HG03521 (cell line): ENCODE measurements at regions not wholly inside any gene's neighbourhood (a gene's known extent, or its start where the extent isn't known, plus 50 kb on each side); places are given as distances from the start of the nearest gene placed in this dataset.
"Not testable (repeated sequence)": the region's sequence is repeated elsewhere in the genome, so short reads cannot be mapped to it uniquely, and the experiment has no call there.

ENCODE experiments used
- ATAC-seq: cut with Tn5 transposase; IDR thresholded peaks from one replicate; pipeline ENCODE4 v1.9.1; 2021; ENCODE audit warnings: mild to moderate bottlenecking, moderate library complexity; ENCODE audit not compliant: unreplicated experiment

- ATAC-seq, result no peak
Measured at GRCh38 chr12:90710711-90711110, 244.3 kb downstream of the CCER1 start.

- ATAC-seq, result no peak
Measured at GRCh38 chr12:90706036-90706435, 248.9 kb downstream of the CCER1 start.

- ATAC-seq, result no peak
Measured at GRCh38 chr12:90695415-90695814, 259.6 kb downstream of the CCER1 start.

DNA sequence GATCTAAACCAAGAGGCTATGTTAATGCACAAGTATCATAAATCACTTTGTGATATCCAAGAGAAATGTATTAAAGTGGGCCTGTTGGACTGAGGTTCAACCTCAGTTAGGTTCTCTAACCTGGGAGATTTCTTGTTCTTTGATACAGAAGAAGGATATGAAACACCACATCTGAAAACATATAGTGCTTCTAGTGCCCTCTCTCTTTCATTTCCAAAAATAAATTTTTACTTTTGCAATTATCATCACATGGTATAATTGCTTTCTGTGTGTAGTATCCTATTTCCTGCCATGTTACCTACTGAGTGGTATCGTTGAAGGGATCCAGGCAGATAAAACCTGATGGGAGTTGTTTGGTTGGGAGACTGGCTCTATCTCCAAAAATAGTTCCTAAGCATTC is 264.9 kb downstream of the CCER1 start:
- no peak for ATAC-seq

GRCh38 chr12:90687682-90688081 is 267.3 kb downstream of the CCER1 start:
- ATAC-seq, result not testable (repeated sequence)

GRCh38 chr12:90683871-90684270 is 271.1 kb downstream of the CCER1 start:
- no peak for ATAC-seq

GRCh38 chr12:90682398-90682797 is 272.6 kb downstream of the CCER1 start:
- ATAC-seq, result no peak

GRCh38 chr12:90679674-90680073 is 275.3 kb downstream of the CCER1 start:
- no peak for ATAC-seq

DNA sequence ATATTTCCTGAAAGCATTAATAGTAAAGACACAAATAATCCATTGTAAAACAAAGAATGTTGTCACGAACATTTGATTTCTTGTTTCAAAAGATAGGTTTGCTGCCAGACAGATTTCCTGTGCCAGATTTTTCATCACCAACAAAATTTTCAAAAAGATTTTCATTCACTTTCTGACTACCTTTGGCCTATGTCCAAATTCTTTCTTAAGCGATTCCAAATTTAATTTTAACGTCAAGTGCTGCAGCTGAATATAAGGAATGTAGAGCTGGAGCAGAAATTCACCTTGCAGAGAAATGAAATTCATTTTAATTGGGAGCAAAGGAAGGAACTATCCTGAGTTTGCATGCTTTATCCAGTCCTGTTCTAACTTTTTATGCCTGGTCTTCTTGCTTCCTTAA is 277.4 kb downstream of the CCER1 start:
- ATAC-seq, result no peak

DNA sequence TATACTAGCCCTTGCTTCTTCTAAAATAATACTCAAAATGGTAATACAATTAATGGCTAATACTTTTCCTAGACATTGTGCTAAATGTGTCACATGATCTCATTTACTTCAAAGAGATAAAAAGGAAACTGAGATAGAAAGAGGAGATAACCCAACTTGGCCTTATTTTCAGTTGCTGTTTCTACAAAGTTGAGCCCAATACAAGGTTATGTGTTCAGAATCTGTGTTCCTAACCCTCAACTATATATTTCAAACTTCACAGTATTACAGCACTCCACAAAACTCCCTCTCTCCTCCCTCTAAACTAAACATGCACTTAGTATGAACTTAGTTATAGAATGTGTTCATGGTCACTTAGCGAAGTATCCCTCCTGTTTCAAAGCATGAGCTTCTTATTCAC is 277.9 kb downstream of the CCER1 start:
- ATAC-seq, result no peak

- ATAC-seq, result no peak
Measured at GRCh38 chr12:90675106-90675505, 279.9 kb downstream of the CCER1 start.

DNA sequence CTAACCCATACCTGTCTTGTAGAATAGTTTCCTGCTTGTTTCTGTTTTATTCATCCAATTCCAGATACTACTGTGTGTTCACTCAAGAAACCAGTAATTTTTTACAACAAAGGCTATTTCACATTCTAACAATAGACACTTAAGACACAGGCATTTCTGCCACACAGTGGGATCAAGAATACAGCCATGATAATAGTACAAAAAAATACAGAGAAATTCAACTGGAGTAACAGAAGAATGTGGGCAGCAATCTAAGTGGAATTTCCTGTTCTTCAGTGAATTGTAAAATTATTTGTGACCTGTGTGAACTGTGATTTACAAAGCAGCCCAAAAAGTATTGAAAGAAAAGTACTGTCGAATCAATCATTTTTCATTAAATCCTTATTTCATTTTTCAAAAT is 282.9 kb downstream of the CCER1 start:
- no peak for ATAC-seq

DNA sequence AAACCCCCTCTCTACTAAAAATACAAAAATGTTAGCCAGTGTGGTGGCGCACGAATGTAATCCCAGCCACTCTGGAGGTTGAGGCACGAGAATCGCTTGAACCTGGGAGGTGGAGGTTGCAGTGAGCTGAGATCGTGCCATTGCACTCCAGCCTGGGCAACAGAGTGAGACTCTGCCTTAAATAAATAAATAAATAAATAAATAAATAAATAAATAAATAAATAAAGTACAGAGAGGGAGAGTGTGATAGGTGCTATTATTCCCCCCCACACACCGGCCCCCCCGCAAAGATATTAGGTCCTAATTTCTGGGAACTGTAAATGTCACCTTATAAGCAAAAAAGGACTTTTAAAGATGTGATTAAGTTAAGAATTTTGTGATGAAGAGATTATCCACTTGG is 291.0 kb downstream of the CCER1 start:
- ATAC-seq, result not testable (repeated sequence)

GRCh38 chr12:90659060-90659459 is 295.9 kb downstream of the CCER1 start:
- ATAC-seq, result no peak

GRCh38 chr12:90653040-90653439 is 301.9 kb downstream of the CCER1 start:
- no peak for ATAC-seq

DNA sequence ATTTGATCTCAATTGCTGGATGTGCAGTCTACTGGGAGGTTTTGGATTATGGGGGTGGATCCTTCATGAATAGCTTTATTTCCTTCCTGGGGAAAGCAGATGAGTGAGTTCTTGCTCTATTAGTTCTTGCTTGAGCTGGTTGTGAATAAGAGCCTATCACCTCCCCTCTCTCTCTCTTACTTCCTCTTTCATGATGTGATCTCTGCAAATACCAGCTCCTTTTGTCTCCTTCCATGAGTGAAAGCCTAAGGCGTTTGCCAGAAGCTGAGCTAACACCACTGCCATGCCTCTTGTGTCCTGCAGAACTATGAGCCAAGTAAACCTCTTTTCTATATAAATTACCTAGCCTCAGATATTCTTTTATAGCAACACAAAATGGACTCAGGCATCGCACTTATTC is 302.7 kb downstream of the CCER1 start:
- no peak for ATAC-seq

DNA sequence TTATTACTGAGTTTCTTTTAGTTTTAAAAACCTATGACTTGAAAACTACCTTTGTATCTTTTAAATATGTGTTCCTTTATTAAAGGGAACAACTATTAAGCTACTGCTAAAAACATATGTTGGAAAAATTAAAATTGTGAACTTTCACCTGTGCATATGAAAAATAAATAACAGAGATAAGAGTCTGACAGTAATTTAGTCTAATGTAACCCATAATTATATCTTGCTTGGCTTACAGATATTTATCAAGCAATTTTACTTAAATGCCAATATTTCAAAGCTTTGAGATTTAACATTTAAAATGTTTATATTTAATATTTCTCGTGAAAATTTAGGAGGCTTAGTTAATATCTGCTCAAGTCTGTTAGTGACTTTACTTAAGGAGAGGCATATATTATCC is 309.8 kb downstream of the CCER1 start:
- ATAC-seq, result no peak

GRCh38 chr12:90631591-90632212 is 323.3 kb downstream of the CCER1 start:
- ATAC-seq, result no peak

DNA sequence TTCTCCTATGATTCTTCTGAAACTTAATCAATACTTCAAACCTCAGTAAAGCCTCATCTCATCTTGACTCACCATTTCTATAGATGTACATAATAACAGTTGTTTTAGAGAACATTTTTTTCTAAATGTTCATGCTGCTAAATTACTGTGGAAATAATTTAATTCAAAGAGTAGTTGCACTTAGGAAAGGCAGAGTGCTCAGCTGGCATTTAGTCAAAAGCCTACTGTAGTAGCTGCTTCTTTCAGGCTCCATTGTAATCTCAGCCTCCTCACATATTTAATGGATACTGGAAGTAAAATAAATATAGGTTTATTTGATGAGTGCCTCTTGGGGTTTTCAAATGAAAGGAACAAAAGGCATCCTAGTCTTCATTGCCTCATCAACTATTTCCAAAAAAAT is 325.0 kb downstream of the CCER1 start:
- no peak for ATAC-seq

DNA sequence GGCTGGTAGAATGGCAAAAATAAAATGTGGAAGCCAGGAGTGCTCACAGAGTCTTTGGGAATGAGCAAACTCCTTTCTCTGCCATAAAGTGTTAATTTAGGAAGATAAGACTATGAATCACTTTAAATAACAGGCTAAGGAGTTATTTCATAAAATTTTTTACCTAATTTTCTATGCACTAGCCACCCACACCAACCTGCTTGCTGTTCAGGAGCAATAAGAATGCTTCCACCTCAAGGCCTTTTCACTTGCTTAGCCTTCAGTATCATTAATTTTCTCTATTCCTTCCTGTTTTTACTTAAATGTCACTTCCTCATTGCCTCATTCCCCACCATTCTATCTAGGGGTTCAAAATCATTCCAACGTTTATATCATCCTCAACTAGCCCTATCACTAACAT is 326.8 kb downstream of the CCER1 start:
- ATAC-seq, result no peak

DNA sequence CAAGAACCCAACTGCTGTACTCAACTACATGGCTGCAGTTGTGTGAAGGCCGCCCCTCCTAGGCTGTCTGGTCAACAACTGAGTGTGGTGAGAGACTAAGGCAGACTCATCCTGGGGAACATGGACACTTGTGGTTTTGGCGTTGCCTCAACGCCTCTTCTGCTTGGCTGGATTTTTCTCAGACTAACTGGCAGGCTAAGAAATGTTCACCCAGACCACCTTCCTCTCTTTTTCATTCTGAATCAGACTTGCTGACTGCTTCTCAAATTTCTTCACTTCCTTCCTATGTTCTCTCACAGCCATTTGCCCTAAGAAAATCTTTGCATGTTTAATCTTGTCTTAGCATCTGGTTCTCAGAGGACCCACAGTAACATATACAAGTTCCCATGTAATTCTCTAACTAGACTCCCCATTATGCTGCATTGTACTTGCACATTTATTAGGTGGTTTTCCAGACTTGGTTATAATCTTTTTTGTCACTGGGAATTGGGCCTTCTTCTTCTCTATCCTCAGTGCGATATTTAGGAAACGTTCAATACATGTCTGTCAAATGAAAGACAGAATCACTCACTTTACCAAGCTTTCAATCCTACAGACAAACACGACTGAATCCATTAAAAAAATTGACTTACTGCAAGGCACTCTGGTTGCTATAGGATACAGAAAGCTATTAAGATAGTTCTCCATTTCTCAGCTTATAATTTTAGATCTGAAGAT is 327.6 kb downstream of the CCER1 start:
- no peak for ATAC-seq

DNA sequence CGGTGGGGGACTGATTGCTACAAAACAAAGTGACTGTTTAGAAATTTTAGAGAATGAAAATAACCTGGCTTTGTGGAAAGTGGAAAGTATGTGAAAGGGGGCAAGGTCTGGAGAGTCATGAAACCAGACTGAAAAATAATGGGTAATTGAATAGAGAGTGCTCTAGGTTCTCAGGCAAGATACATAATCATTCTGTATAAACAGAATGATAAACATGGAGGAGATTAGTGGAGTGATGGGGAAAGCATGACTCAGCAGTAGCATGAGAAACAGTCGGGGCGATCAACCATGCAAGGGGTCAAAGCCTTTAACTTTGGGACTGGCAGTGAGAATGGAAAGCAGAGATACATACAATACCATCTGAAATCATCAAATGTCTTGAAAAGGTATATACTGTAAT is 332.5 kb downstream of the CCER1 start:
- ATAC-seq, result no peak

DNA sequence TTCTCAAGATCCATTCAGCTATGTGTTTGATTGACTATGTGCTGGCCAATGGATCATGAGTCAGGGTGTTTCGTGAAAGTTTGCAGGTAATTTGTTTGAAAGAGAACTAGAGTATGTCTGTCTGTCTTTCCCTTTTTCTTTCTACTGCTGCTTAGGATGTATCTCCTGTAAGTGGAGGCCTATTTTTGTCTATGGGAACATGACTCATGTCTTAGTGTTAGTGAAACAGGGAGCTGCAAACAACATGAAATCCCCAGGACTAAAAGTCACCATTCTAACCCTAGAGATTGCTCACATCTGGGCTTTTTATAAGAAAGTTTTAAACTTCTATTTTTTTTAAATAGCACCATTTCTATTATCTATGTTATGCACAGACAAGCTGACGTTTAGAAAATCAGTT is 333.0 kb downstream of the CCER1 start:
- ATAC-seq, result no peak
